ENCODE measurements at regions not wholly inside any gene's neighbourhood (a gene's known extent, or its start where the extent isn't known, plus 50 kb on each side); places are given as distances from the start of the nearest gene placed in this dataset.

- no peak for ATAC-seq
Observed at GRCh38 chr18:42620657-42621056, 494.8 kb downstream of the RIT2 start.

GRCh38 chr18:42623935-42624334, 491.6 kb downstream of the RIT2 start:
- 86% methylated on average over 4 of the region's 4 CpGs for WGBS, 2 donors
- Histone ChIP-seq H3K4me1 (no peaks in the 10 kb centered on the region), H3K27me3 (no peaks in the 10 kb centered on the region), H3K36me3 (no peaks in the 10 kb centered on the region), H3K4me3 (no peak overlapping the region), H3K9me3 (no peaks in the 10 kb centered on the region), H3K27ac (no peak overlapping the region)
- ATAC-seq (no peak), DNase-seq (no peak)
- intact Hi-C loops (cut with DNase I) = no loop called here
- no peak for TF ChIP-seq CTCF (IDR thresholded peaks at IDR 0.05)

More at GRCh38 chr18:42620657-42621056, 494.8 kb downstream of the RIT2 start:
- TF ChIP-seq CTCF (IDR thresholded peaks at IDR 0.05) = no peak
- Histone ChIP-seq H3K27ac (no peak overlapping the region), H3K4me1 (peaks cover 0 to 4% (median under 1%) of the 10 kb centered on the region in 9 donors), H3K27me3 (no peaks in the 10 kb centered on the region), H3K36me3 (no peaks in the 10 kb centered on the region), H3K9me3 (no peaks in the 10 kb centered on the region), H3K4me3 (no peak overlapping the region)
- no peak for DNase-seq
- intact Hi-C loops (cut with DNase I) = no loop called here
- WGBS, 2 donors = 33 to 35% methylated on average over 2 of the region's 2 CpGs

- WGBS, 2 donors = 41 to 55% methylated on average over 1 of the region's 1 CpG
- Histone ChIP-seq H3K9me3 (peaks cover 0 to 3% (median 0%) of the 10 kb centered on the region in 11 donors), H3K27me3 (no peaks in the 10 kb centered on the region), H3K4me3 (no peak overlapping the region), H3K4me1 (no peaks in the 10 kb centered on the region), H3K27ac (no peak overlapping the region), H3K36me3 (no peaks in the 10 kb centered on the region)
- no peak for ATAC-seq
- intact Hi-C loops (cut with DNase I) = loop anchor here in 1 of 10 donors (10.0 kb wide), 1 partner anchor 58 kb away; no protein-coding TSS in a partner anchor
- TF ChIP-seq CTCF (IDR thresholded peaks at IDR 0.05) = no peak
- DNase-seq = no peak
Observed at GRCh38 chr18:42632801-42633200, 482.7 kb downstream of the RIT2 start.

- no peak overlapping the region for H3K4me3 ChIP-seq
- TF ChIP-seq CTCF (IDR thresholded peaks at IDR 0.05) = no peak
- intact Hi-C loops (cut with DNase I) = loop anchor here in 1 of 10 donors (10.0 kb wide), 1 partner anchor 61 kb away; no protein-coding TSS in a partner anchor
- DNase-seq = no peak
- peaks cover 0 to 3% (median 0%) of the 10 kb centered on the region in 11 donors for H3K9me3 ChIP-seq
- ATAC-seq = peak in 4 of 8 donors; percentile 20 to 71 (median 38)
- H3K27me3 ChIP-seq = no peaks in the 10 kb centered on the region
- no peak overlapping the region for H3K27ac ChIP-seq
- H3K36me3 ChIP-seq = no peaks in the 10 kb centered on the region
- H3K4me1 ChIP-seq = no peaks in the 10 kb centered on the region
- WGBS, 2 donors = 37 to 49% methylated on average over 3 of the region's 3 CpGs
Observed at GRCh38 chr18:42635378-42636048, 480.0 kb downstream of the RIT2 start.

Data from heart right ventricle (tissue), 16 donors.